GM20000 (cell line): ENCODE measurements at regions not wholly inside any gene's neighbourhood (a gene's known extent, or its start where the extent isn't known, plus 50 kb on each side); places are given as distances from the start of the nearest gene placed in this dataset.
"Not testable (repeated sequence)": the region's sequence is repeated elsewhere in the genome, so short reads cannot be mapped to it uniquely, and the experiment has no call there.

Source experiments
- DNase-seq: peaks from one replicate; pipeline ENCODE4 v3.0.0; 2012; ENCODE audit warnings: low spot score
- TF ChIP-seq, protein P1 (sequence below): IDR thresholded peaks from 2 replicates; pipeline ENCODE4 v1.5.1; 2012; ENCODE audit warnings: mild to moderate bottlenecking, control low read depth; ENCODE audit errors: extremely low read depth, missing control alignments

DNA sequence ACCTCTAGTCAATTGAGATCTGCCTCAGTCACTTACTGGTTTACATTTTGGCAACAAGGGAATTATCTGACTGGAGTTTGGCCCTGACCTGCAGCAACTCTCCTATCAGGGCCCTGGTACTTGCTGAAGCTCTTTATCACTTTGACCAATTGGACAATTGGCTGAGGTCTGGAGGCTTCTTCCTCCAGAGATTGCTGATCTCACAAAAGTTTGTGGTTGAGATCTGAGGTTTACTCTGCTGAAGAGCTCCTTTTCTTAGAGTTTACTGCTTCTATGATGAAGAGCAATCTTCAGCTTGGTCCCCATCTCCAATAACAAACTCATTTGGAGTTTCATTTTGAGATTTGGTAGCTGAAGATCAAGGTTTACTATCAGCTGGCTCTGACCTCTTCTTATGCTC, 276.9 kb upstream of the SGCG start:
- peak; percentile 45 for DNase-seq
- TF ChIP-seq, protein P1, sequence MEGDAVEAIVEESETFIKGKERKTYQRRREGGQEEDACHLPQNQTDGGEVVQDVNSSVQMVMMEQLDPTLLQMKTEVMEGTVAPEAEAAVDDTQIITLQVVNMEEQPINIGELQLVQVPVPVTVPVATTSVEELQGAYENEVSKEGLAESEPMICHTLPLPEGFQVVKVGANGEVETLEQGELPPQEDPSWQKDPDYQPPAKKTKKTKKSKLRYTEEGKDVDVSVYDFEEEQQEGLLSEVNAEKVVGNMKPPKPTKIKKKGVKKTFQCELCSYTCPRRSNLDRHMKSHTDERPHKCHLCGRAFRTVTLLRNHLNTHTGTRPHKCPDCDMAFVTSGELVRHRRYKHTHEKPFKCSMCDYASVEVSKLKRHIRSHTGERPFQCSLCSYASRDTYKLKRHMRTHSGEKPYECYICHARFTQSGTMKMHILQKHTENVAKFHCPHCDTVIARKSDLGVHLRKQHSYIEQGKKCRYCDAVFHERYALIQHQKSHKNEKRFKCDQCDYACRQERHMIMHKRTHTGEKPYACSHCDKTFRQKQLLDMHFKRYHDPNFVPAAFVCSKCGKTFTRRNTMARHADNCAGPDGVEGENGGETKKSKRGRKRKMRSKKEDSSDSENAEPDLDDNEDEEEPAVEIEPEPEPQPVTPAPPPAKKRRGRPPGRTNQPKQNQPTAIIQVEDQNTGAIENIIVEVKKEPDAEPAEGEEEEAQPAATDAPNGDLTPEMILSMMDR = no peak

DNA sequence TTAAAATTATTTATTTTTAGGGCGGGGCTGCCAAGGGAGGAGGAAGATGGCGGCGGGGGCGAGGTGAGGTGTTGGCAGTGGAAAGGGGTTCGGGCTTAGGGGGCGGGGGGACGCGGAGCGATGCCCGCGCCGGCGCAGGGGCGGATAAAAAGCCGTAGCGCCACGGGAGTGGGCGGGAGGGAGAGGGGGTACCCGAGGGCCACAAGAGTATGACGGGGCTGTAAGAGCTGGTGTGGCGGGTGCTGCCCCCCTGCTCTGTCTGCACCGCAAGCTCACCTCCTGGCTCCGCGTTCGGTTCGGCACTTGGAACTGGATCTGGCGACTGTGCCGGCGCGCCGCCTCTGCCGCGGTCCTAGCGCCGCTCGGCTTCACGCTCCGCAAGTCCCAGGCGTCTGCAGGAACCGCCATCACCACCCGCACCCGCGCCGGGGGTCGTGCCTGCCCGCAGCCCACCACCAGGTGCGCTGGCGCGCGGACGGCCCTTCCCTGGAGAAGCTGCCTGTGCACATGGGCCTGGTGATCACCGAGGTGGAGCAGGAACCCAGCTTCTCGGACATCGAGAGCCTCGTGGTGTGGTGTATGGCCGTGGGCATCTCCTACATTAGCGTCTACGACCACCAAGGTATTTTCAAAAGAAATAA, 265.2 kb upstream of the SGCG start:
- TF ChIP-seq, protein P1 = no peak
- DNase-seq = peak; percentile 52

DNA sequence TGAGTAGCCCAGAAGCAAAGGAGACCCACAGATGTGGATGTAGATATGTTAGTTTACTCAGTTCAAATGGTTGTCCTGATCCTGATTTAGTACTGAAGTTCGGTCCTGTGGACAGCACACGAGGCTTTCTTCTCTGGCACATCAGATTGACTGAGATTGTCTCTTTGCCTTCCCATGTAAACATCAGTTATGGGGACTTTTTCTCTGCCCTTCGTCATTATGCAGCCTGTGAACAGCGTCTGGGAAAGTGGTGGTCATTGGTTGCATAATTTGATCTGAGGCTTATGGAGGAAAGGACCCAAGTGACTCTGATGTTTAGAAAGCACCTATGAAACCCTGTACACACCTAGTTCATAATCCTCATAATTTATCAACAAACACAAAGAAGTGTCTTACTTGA, 264.5 kb upstream of the SGCG start:
- DNase-seq = not testable (repeated sequence)

DNA sequence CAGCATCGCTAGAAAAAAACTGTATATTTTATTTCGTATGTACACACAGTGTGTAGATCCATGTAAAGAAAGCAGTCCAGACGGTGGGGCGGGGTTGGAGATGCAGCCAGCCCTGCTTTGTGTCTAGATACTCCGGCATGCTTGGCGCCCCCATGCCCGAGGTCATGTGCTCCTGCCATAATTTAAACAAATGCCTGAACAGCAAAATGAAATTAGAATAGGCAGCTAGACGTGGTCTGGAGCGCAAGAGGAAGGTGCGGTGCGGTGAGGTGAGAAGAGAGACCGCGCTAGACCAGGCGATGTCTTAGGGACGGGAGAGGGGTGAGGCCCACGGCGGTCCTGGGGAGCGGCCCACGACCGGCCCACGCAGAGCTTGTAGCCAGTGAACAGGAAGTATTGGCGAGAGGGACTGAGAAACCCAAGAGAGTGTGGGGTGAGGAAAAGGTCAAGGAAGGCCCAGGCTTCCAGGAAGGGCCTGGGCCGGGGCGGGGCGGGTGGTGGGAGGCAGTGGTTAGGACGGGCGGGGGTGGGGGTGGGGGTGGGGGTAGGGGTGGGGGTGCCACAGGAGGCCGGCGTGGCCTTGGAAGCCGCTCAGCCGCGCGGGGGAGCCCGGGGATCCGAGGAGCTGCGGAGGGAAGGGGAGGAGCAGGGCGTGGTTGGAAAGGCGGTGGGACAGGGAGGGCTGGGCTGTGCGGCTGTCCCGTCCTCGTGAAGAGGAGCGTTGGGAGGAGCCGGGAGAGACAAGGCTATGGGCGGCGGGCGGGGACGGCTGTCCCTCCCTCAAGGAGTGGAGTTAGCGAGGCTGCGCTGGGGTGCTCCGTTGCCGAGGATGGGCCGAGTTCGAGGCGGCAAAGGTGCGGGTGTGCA, 254.7 kb upstream of the SGCG start:
- peak; percentile 79 for DNase-seq
- TF ChIP-seq, protein P1 = no peak

DNA sequence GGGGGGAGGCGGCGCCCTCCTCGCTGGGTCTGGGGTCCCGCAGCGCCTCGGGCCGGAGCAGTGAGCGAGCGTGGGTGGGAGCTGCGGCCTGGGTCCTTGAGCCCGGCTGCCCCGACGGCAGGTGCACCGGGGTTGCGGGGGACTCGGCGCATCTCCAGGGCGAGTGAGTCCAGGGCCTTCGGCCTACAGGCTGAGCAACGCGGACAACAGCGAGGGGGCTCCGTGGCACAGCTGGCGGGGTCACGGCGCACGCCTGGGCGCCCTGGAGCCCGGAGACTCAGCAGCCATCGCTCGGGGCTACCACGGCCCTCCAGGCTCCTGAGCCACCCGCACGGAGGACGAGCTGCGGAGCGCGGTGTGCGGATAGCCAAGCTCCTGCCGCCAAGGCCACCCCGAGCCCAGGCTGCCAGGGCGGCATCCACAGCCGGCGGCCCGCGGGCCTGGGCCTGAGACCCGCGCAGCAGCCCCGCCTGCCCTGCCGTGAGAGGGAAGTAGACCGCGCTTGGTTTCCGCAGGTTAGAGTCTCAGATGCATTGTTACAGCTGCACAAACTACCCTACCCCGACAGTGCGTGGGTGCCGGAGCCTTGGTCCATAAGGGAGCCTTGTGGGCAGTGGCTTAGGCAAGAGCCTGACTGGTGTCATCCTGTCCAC, 253.9 kb upstream of the SGCG start:
- TF ChIP-seq, protein P1 = no peak
- peak; percentile 77 for DNase-seq

DNA sequence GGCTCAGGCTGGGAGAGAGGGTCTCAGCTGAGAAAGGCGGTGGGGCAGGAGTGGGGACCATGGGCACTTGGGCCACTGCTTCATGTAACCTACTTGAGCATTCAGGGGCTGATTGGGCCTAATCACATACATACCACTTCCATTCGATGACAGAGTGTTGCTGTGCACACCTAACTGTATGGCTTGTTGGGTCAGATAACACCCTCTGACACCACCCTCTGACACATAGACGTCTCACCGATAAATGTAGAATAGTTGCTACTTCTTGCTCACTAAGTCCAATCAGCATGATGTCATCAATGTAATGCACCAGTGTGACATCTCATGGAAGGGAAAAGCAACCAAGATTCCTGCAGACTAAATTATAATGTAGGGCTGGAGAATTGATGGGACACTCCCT, 252.9 kb upstream of the SGCG start:
- DNase-seq = not testable (repeated sequence)

DNA sequence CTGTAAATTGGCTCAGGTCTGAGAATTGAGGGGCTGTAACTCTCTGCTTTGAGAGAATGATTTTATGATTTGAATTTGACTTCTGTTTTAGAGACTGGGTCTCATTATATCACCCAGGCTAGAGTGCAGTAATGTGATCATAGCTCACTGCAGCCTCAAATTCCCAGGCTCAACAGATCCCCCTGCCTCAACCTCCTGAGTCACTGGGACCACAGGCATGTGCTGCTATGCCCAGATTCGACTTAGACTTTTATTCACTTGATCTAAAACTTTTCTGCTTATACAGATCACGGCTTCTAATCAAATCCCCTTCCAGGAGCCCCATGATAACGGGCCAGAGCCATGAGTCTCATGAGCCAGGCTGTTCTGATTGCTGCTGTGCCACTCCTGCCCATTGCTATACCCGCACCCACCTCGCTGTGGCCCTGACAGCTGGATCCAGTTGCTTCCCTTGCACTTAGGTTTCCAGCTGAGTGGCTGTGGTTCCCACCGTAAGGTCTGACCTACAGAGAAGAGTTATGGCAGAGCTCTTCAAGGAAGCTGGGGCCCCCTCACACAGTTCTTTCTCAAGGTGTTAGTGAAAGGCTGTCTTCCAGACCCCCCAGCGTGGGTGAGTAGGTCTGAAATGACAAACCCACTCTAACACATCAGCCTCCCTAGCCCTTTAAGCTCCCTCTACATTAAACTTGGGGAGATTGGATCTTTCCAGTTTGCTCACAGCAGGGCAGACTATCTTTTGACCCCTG, 251.2 kb upstream of the SGCG start:
- TF ChIP-seq, protein P1 = no peak
- DNase-seq = no peak

DNA sequence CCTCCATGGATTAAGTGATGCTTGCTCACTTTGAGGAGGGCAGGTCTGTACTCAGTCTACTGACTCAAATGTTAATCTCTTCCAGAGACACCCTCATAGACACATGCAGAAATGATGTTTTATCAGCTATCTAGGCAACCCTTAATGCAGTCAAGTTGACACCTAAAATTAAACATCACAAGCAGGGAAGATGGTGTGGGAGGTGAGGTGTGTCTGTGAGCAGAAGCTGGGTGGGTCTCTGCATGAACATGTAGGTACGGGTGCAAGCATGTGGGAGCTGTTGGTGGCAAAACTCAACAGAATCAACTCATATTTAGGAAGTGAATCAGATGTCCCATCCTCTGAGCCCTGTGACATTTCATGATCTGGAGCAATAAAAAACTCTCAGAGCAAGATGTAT, 249.2 kb upstream of the SGCG start:
- DNase-seq = no peak

DNA sequence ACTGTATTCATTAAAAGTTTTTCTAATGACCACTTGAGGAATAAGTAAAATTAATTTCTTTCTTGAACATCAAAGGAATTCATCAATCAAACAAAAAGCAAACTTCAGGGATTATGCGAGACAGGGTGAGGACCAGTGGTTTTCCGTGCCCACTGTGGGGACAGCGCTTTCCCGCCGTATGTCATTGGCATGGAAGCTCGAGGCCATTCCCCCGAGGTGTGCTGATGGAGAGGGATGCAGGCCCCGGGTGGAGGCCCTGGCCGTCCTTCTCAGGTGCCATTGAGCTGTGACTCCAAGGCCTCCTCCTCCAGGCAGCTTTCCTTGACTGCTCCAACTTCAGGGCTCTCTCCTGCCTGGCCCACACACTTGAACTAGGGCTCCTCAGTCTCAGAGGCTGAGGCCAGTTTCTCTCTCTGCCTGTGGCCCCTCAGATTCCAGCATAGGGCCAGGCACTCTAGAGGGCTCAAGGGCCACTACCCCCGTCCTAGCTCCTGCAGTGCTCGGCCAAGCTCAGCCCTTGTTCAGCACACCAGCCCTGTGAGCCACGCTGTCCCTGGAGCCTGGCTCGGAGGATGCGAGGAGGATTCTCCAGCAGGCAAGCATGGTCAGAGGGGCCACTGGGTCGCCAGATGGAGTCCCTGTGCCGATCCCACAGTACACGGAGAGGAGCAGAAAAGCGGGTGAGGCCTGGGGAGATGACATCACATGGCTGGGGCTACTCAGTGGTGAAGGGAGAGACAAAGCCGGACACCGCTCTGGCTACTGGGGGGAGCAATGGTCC, 248.0 kb upstream of the SGCG start:
- DNase-seq = not testable (repeated sequence)

More for the DNA sequence above, 249.2 kb upstream of the SGCG start:
- TF ChIP-seq, protein P1 = no peak
